SKM-1 treated with dmso at 0.1 percent for 144 hours (cell line): ENCODE measurements at regions not wholly inside any gene's neighbourhood (a gene's known extent, or its start where the extent isn't known, plus 50 kb on each side); places are given as distances from the start of the nearest gene placed in this dataset.

Source experiments
- DNase-seq: peaks from one replicate; lab custom pipeline; 2025; ENCODE audit not compliant: unreplicated experiment; lab: John Stamatoyannopoulos, UW

DNA sequence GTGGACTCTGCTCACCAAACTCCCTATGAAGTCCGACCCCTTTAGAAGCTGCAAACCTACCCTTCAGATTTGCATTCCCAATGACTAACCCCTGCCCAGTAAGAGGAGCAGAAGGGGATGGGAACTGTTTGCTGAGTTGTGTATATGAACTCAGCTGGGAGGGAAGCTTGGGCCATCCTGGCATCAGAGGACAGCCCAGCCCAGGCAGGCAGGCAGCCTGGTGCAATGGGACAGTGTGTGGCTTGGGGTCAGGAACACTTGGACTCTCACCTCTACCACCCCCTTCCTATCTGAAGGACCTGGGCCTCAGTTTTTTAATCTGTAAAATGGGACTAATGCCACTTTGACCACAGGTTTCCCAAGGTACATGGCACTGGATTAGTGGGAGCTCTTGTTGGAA is 147.4 kb upstream of the GPR26 start:
- no peak for DNase-seq

DNA sequence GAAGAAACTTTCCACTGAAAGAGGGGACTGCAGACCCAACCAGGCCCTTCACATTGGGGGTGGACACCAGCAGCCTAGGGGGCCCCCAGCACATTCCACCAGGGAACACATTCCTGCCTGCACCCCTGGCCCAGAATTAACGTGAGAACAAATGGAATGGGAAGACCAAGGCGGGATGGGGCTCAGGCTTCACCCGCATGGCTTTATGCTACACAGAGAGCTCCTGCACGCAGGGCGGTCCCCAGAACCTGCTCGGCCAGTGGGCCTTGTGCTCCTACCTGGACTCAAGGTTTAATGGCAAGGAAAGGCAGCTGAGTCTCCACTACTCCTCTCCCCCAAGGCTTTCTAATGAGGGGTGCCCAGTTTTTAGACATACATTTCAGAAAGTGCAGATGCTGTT is 146.3 kb upstream of the GPR26 start:
- DNase-seq: no peak

DNA sequence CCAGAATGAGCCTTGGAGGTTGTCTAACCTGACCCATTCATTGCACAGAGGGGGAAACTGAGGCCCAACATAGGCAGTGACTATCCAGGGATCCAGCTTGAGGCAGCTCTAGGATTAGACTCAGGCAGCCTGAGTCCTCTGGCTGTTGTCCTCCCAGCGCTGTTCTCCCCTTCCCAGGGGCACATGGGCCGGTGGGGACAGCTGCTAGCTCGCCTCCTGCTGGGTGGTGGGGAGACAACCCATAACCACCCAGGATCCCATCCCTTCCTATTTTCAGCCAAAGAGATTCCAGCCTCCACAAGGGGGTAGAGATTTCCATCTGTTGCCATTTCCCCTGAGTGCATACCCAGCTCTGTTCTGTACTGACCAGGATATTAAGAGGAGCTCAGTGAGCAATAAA is 145.1 kb upstream of the GPR26 start:
- no peak for DNase-seq

DNA sequence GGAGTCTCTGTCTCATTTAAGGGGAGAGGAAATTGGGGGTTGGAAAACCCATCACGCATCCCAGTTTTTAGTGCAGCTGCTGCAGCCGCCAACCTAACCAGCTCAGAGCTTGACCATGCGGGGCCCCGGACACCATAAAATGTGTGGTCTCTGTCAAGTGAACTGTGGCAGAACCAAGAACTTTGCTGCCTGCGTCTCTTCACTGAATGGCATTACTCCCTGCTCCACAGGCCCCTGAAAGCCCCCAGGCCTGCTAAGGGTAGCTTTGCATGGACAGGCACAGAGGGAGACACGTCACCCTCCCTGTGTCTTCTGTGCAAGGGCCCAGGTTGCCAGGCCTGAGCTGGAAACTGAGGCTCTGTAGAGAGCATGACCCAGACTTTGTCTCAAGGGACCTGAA is 144.6 kb upstream of the GPR26 start:
- no peak for DNase-seq

DNA sequence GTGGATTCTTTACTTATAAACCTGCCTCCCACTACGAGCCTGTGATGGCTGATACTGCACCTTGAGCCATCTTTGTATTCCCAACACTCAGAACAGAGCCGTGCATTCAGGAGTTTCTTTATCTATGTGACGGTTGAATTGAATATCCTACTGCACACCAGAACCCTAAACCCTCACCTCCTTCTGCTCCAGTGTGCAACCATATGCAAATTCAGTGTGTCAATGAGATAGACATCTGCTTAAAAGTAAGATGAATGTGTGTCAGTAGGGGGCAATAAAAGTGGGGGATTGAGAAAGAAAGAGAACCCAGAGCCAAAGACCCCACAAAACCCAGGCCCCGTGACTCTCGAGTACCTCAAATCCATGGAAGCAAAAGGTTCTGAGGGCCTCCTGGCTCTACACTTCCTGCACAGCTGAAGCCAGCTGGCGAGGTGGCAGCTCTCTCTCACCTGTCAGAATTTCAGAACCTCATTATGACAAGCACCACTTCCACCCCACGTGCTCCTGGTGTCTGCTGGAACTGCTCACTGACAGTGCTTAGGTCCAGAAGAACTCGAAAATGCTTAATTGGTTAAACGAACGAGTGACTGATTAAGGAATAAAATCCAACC is 143.3 kb upstream of the GPR26 start:
- DNase-seq: no peak

DNA sequence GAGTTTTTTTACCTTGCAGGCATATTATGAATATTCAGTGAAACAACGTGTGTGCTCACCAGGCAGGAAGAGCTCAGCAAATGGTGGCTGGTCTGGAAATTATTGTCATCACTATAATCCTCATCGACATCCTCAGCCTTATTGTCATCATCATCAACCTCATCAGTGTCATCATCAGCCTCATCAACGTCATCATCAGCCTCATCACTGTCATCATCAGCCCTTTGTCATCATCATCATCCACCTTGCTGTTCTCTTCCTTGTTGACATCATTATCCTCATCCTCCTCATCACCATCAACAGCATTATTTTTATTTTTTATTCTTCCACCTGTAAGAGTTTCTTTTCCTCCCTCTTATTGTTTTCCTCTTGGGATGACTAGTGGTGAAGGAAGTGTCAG is 142.3 kb upstream of the GPR26 start:
- DNase-seq: no peak

DNA sequence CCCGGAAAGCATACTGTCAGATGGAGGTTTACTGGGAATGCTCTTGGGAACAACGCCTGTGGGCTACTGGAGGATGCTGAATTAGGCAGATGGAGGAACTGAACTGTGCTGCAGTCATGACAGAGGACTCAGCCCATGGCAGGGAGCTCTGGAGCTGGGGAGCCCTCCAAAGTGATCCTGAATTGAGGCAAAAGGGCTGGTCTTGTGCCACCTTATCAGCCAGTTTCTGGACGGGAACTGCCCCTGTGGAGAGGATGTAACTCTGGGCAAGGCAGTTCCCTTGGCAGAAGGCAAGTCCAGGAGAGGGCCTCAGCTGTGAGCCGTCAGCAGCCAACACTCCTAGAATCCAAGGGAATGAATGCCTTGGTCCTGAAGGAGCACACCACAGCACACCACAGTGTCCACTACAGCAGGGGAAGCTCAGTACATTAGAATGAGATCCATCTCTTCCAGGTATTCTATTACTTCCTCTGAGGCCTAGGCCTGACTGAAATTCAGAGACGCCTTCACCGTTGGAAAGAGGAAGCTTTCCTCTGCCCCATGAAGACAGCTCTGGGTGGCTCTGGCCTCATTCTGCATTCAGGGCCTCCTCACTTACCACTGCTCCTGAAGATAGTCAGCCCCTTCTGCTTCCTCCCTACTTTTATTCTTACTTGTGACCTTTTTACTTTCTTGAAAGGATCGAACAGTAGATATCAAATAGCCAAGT is 139.6 kb upstream of the GPR26 start:
- peak; percentile 30 for DNase-seq

DNA sequence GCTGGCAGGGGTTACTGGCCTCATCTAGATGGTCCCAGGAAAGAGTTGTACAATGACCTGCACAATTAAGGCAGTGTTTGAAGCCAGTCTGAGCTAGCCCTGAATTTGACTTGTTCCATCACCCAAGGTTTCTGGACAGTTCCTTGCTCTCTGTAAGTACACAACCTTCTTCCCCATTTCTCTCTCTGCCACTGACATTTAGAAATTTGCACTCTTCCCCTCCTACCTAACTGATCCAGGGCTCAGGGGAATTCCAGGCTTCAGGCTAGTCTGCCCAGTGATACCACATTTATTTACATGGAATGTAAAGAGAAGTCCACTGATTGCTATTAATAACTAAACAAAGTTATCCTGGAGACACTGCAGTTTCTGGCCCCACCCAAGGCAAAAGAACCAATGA is 139.0 kb upstream of the GPR26 start:
- DNase-seq: no peak

DNA sequence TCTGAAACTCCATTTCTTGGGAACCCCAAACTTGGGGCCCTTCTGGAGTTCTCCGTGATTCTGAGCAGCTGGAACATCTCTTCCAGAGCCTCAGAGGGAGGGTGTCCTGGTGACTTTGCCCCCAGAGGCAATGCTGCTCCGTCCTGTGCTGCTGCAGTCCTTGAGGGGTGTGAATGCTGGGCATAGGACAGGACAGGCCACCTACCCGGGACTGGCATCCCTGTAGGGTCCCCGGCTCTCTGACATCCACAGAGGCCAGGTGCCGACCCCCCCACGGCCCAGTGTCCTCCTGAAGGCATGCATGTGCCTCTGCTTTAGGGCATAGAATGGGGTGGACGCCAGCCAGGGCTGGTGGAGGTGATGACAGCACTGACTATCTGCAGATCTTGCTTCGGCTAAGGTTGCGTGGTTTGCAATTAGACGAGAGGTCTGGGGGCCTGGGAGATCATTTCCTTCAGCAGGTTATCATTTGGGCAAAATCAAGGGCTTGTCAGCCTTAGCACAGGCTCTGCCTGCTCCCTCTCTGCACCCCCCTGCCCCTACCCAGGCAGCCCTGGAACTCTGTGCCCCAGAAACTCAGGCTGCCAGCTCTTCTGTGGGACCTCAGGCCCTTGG is 136.9 kb upstream of the GPR26 start:
- no peak for DNase-seq

DNA sequence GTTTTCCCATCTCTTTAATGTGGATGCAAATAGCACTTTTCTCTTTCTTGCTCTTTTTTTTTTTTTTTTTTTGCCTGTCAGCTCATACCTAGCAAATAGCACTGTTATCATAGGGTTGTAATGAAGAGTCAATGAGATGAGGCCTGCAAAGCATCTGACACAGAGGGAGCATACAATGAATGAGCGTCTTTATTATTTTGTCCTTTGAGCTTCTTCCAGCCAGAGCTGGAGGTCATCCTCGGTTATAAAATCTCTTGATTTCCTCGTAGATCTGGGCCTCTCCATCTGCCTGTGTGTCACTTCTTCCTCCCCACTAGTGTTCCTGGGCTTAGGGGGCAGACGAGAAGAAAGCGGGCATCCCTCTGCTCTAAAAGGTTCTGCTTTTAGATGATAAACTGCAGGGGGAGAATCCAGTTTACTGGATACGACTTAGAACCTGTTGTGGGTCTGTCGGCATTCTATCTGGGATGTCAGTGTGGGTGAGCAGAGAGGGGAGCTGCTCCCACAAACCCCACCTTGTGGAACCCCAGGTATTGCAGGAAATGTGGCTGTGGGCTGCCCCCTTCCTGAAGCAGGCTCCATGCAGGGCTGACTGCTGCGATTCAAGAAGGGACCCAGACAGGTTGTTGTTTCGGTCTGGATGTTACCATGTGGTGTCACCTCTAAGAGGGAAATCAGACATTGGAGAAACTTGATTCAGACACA is 135.8 kb upstream of the GPR26 start:
- no peak for DNase-seq

DNA sequence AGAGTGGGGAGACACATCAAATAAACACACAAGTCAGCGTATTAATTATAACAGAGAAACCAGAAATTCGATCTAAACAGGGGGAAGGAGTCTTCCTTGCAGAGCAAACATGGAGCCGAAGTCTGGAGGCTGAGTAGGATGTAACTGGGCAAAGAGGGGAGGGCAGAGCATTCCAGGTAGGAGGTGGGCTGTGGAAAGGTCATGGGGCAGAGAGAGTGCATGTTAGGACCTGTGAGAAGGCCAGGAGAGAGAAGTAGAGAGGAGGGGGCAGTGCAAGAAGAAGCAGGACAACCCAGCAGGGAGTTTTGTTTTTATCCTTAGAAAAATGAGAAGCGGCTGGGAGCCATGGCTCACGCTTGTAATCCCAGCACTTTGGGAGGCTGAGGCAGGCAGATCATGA is 130.8 kb upstream of the GPR26 start:
- DNase-seq: no peak

DNA sequence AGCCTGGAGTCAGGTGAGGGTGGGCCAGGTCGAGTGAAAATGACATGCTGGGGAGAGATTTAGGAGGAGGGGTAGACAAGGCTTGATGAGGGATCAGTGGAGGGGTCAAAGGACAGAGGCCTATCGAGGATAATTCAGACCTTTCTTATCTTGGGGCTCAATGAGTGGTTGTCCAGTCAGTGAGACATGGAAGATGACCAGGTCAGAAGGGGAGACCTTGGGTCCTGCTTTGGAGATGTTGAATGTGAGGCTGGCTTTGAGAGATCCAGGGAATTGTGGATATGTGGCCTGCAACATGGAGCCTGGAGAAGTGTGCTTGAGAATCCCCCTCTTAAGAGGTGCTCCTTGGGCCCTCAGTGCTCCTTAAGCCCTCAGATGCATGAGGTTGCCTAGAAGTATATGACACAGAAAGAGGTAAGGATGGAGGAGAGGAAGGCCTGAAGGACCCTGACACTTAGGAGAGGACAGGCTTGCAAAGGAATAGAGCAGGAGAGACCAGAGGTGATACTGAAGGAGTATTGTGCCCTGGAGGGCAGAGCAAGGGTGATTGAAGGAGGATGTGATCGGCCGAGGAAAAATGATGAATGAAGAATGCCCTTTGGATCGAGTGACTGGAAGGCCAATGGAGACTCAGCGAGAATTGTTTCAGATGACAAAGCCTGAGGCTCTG is 129.8 kb upstream of the GPR26 start:
- no peak for DNase-seq

DNA sequence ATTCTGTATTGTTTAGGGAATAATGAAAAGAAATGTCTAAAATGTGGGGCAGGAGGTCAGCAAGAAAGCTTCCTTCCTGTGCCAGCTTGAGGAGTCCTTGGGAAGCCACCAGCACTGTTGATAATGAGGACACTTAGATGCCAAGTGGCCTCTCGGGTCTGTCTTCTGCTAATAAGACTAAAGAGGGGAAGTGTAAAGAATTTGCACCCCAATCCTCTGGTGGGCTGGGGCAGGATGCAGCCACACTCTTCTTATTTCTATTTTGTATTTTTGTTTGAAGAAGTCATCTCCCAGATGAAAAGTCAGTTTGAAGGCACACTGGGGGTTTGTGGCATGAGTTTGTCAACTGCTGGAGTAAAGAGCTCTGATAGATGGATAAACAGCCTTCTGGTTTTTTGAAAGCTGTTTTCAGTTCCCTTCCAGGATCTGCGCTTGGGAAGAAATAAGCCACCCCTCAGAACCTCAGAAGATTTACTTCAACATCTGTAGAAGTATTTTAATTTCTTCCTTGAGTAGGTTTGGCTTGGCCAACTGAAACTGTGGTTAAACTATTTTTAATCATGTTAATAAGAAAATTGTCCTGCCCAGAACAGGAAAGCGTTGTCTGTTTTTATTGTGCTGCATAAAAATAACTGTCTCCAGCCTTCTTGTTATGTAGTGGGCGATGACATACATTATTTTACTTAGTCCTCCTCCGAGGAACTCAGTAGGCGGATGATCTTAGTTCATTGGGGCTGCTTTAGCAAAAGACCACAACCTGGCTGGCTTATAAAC is 128.8 kb upstream of the GPR26 start:
- DNase-seq: no peak

DNA sequence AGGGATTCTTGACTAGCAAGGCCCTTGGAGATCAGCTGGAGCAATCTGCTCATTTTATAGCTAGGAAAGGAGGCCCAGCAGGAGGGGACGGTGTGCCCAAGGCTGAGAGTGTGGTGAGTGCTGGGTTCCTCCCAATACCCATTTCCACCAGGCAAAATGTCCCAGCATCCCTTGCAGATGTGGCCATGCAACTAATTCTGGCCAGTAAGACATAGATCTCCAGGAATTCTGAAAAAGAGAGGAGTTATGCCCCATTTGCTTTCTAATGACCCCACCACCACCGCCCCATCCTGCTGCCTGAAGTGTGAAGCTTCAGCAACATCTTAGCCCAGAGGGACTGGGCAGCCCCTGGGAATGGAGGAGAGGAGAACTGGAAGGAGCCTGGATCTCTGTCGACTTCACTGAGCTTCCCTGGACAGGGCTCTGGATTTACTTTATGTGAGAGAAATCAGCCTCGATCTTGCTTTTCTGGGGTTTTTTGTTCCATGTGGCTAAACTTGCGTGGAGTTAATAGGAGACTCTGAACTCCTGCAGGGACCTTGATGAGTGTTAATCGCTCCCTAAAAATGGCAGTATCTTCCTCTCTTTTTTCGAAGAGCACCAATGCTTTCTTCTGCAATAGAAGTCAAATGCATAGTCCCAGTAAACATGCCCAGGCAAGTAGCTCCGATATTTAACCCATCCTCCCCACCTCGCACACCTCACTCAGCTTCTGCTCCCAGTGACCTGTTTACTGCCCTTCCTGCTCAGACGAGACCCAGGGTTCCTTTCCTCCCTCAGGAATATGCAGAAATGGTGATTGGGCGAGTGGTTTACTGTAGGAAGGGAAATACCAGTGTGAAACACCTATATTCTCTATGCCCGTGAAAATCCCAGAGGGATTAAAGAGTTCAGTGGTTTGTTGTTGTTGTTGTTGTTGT is 127.5 kb upstream of the GPR26 start:
- no peak for DNase-seq

DNA sequence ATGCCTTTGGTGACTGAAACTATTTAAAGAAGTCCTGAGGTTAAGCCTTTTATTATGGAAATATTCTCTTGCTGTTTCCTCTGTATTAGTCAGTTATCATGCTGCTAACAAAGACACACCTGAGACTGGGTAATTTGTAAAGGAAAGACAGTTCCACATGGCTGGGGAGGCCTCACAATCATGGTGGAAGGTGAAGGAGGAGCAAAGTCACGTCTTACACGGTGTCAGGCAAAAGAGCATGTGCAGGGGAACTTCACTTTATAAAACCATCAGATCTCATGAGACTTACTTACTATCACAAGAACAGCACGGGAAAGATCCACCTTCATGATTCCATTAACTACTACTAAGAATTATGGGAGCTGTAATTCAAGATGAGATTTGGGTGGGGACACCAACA is 121.2 kb upstream of the GPR26 start:
- no peak for DNase-seq

DNA sequence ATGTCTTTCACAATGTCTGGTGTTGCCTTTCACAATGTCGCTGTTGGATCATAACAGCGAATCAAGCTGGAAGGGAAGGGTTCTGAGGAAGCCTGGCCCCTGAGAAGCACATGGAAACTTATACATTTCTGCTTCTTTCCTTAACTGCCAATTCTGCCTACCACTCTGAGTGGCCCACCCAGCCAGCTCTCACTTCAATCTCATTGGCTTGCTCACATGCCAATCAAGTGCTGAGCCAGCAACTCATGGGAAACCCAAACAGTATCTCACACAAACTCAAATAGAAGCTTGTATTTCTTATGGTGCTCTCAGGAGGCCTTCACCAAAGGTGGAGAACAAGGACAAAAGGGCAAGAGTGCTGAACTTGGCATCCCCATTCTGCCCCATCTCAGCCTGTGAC is 117.4 kb upstream of the GPR26 start:
- DNase-seq: no peak

DNA sequence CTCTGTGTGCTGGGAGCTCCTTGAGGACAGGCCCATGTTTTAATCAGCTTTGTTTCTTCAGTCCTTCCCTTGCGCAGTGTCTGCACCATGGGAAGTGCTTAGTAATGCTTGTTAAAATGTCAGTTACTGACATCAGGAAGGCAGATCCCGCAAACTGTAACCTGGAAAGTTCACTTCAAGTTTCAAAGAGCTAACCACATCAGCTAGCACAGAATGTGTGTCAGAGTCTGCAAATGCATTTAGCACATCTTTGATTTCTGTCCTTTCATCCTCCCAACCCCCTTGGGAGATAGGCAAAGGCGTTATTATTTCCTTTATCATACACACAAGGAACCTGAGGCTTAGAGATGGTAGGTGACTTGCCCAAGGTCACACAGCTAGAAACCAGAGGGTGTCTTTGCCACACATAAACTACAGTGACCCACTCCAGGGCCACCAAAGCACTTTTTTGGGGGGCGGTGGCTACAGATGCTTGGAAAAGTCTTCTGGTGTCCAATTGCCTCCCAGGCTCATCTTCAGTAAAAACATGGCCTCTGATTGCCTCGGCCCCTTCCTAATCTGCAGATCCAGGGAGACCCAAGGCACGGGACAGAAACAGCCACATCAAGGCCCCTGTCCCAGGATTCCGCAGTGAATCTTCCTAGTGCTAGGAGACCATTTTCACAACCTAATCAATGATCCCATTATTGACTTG is 116.2 kb upstream of the GPR26 start:
- no peak for DNase-seq

DNA sequence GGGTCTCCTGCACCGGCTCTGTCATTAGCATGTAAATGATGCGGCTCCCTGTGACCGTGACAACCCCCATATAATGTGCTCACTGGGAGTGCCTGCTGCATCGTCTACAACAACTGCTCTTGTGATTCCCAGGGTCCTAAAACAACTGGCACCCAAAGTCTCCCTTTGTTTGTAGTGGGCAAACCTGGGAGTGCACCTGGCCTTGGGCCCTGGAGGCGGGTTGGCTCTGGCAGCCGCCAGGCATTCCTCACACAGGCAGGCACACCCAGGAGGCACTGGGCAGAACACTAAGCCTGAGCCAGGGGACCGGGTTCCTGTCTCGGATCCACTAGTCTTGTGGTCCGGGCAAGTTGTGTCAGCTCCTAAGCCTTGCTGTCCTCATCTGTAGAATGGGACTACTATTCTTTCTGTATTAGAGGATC is 115.5 kb upstream of the GPR26 start:
- no peak for DNase-seq

DNA sequence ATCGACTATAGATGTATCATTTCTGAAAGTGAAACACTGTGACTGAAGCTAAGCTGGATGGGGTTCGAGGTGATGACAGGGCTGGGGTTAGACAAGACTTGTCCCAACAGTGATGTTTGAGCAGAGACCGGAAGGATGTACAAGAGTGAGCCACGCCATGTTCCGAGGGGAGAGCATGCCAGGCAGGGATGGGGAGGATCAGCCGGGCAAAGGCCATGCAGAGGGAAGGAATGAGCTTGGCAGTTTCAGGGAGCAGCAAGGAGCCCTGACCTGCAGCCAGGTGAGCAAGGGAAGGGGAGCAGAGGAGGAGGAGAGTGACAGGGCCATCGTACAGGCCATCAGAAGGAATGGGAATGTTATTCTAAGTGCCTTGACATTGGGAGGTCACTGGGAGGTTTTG is 114.9 kb upstream of the GPR26 start:
- DNase-seq: no peak
